ENCODE measurements at regions not wholly inside any gene's neighbourhood (a gene's known extent, or its start where the extent isn't known, plus 50 kb on each side); places are given as distances from the start of the nearest gene placed in this dataset. TPM values are rescaled to one million over a fixed set of nuclear protein-coding genes. Genes with fewer than 3 reads are reported as not detected.

GRCh38 chr1:26645734-26646133 lies 50.1 kb upstream of the ARID1A start:
- TF ChIP-seq CTCF (IDR thresholded peaks at IDR 0.05) (no peak), EZH2 (IDR thresholded peaks at IDR 0.05; ENCODE audit: borderline replicate concordance, insufficient read depth, low read depth, low read length, poor library complexity, severe bottlenecking) (no peak)
- Histone ChIP-seq H3K27me3 (replicated peaks in 1 of 4; ENCODE audit: control extremely low read depth in 1 of 4, control insufficient read depth in 3 of 4, insufficient read depth in 4 of 4, low read length in 3 of 4) (no peaks in the 10 kb centered on the region), H2AFZ (ENCODE audit: insufficient read depth, low read depth, low read length, poor library complexity, severe bottlenecking) (no peak overlapping the region), H3K36me3 (replicated peaks in 1 of 2; ENCODE audit: control extremely low read depth in 1 of 2, control insufficient read depth in 1 of 2, extremely low read depth in 1 of 2, insufficient read depth in 2 of 2, low read length in 1 of 2) (no peaks in the 10 kb centered on the region), H3K9ac (ENCODE audit: low read length) (no peak overlapping the region), H3K9me3 (ENCODE audit: control extremely low read depth in 1 of 3, control insufficient read depth in 2 of 3, insufficient read depth in 1 of 3, low read length in 2 of 3) (no peaks in the 10 kb centered on the region), H3K79me2 (ENCODE audit: control insufficient read depth, insufficient read depth, low read length) (no peaks in the 10 kb centered on the region), H3K27ac (ENCODE audit: low read length in 2 of 2) (no peak overlapping the region), H4K20me1 (ENCODE audit: control insufficient read depth, insufficient read depth, low read length, poor library complexity, severe bottlenecking) (no peaks in the 10 kb centered on the region), H3K4me1 (ENCODE audit: control insufficient read depth in 2 of 2, insufficient read depth in 2 of 2, low read length in 2 of 2) (no peaks in the 10 kb centered on the region), H3K4me2 (replicated peaks; ENCODE audit: low read depth, low read length, poor library complexity, severe bottlenecking) (no peak overlapping the region), H3K4me3 (ENCODE audit: control extremely low read depth in 1 of 5, extremely low read depth in 1 of 5, insufficient read depth in 1 of 5, low read depth in 2 of 5, low read length in 4 of 5) (no peak overlapping the region)
- CTCF ChIA-PET = interaction anchor here (0.6 kb wide), 1 partner anchor 20 kb away, joined by 3 read pairs; no protein-coding TSS in a partner anchor
- ATAC-seq (ENCODE audit: low read depth) (no peak), DNase-seq (no peak)
- 100% methylated on average over 1 of the region's 1 CpG for WGBS (ENCODE audit: insufficient coverage)
- no peak overlapping the region for H3K27ac Mint-ChIP-seq
- H3K4me1 Mint-ChIP-seq = no peaks in the 10 kb centered on the region
- POLR2A ChIA-PET = no interaction called here
- H3K27me3 Mint-ChIP-seq = no peaks in the 10 kb centered on the region
- H3K4me3 Mint-ChIP-seq = no peak overlapping the region
- intact Hi-C loops (cut with micrococcal nuclease) = no loop called here
- no peaks in the 10 kb centered on the region for H3K9me3 Mint-ChIP-seq (ENCODE audit: insufficient read depth)

Small RNA genes in the stretch of these regions (small RNA-seq; reads per million reads assigned to genes)
- gene AL627313.1 (ENCODE audit: insufficient read length, low read depth, low replicate concordance) = not detected
- not detected for gene RF01210 (ENCODE audit: insufficient read length, low read depth, low replicate concordance)
